HG03064 (cell line): ENCODE measurements at regions not wholly inside any gene's neighbourhood (a gene's known extent, or its start where the extent isn't known, plus 50 kb on each side); places are given as distances from the start of the nearest gene placed in this dataset.

Source experiments
- ATAC-seq: cut with Tn5 transposase; IDR thresholded peaks from one replicate; pipeline ENCODE4 v1.9.1; 2021; ENCODE audit warnings: low read depth; ENCODE audit not compliant: unreplicated experiment

DNA sequence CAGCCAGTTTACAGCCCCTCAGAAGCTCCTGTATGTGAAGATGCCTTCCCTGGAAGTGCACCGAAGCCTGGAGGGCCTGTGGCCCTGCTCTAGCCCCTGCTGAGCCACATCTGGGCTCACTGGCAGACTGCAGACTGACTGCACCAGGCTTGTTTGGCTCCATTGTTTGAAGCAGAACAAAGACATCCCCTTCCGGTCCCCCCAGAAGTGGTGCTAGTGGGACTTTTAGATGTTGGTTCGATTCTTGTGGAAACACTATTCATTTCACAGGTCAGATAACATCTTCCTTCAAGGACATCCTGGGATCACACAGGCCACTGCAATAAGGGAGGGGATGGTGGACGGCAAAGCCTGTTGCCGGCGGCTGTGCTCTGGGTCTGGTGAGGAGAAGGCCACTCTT, 57.8 kb upstream of the CBLN2 start:
- ATAC-seq = no peak

DNA sequence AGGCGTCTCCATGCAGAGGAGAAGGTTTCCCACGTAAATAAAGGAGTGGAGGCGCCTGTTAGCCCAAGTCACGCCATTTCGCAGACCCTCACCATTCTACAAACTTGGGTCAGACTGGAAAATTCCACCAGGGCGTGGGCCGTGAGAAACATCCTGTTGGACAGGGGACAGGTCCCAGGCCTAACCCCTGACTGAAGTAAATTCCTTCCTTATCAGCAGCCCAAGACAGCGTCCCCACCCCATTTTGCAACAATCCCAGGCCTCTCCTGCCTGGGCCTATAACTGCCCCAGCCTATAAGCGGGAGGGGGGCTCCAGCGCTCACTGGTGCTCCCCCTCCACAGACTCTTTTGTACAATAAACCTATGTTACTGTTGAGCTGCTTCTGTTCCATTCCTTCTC, 57.3 kb upstream of the CBLN2 start:
- ATAC-seq = no peak
